GM20431 (cell line): ENCODE measurements at regions not wholly inside any gene's neighbourhood (a gene's known extent, or its start where the extent isn't known, plus 50 kb on each side); places are given as distances from the start of the nearest gene placed in this dataset.

ENCODE experiments used
- in situ Hi-C: fragments of 300-500 bp; cut with MseI, MboI; formaldehyde crosslinking; loops from one replicate; pipeline ENCODE4 v1.15.0; 2020; ENCODE audit warnings: low sequenced_read_pairs; ENCODE audit not compliant: unreplicated experiment

DNA sequence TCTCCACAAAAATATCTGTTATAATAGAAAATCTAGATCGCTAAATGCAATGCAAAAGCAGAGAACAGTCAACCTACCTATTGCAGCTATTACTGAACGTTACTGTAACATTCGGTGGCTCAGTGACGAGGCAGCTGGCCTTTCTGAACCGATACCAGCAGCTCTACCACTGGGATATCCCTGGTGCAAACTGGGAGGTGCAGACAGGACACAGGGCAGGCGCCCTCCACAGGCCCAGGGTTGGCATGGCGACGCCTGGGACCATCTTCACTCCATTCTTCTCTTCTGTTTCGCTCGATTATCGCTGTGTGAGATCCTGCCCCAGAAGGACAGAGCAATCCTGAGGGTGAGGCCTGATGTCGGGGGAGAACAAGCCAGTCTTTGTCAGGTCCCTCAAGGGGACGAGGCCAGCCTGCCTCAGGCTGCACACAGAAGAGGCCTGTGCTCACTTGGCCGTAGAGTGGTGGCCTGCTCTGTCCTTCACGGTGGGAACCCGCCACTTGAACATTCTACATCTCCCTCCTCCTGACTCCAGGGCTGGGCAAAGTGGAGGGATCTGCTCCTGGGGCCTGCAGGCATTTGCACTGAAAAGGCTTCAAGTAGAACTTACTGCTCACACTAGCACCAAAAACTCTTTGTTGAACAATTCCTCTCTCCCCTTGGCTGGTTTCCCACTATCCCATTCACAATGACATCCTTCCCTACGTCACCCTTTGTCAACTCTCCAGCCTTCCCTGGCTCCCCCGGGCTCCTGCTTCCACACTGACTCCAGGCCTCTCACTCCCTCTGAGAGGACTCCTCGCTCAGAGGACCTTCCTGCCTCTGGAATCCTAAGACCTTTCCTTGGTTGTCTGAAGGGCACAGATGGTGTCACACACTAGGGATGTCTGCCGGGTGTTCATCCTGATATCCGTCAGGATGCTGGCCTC is 49.7 kb downstream of the CYRIA start:
- in situ Hi-C loops = loop anchor here (10.0 kb wide), 1 partner anchor 139 kb away; no protein-coding TSS in a partner anchor

- in situ Hi-C loops = loop anchor here (10.0 kb wide), 1 partner anchor 140 kb away; no protein-coding TSS in a partner anchor
Measured at GRCh38 chr2:16615246-16615645, 50.4 kb downstream of the CYRIA start.

DNA sequence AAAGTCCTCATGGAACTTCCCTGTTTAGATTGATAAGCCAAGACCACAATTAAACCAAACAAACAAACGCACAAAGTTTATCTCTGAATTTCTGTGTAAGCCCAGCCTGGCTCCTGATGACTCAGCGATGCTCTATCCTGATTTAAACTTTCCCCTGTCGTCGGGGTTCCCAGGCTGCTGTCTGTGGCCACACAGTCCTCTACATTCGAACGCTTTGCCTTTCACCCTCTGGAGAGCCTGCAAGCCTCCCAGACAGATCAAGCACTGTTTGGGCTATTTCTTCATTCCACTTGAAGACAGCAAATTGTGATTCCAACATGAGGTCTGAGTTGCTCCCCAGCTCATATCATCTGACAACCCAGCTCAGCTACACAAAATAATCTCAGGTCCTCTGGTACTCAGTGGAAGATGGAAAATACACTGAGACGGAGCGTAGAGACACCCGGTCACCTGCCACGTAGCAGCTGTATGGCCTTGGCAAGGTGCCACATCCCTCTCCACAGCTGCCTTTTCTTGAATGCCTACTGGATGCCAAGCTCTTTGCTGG is 51.2 kb downstream of the CYRIA start:
- in situ Hi-C loops = loop anchor here (10.0 kb wide), 1 partner anchor 140 kb away; no protein-coding TSS in a partner anchor

DNA sequence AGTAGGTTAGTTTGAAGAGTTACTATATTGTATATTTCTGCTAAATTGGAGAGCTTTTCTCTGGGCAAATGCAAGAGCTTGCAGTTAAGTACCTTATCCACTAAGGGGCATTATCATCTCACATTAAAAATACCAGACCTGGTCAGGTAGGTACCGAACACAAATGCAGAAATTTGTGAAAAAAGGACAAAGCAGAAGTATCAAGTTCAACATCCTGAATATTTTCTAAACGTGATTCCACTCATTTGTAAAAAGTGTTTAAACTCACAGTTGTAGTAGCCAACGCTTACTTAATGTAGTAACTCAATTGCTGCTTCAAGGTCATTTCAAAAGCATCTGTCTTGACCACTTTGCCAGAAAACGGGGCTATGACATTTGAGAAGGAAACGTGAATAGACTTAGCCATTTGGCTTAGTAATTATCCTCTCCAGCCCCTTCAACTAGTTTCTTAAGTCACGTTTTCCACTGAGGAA is 52.1 kb downstream of the CYRIA start:
- in situ Hi-C loops = loop anchor here (10.0 kb wide), 1 partner anchor 141 kb away; no protein-coding TSS in a partner anchor

GRCh38 chr2:16612490-16612889 is 53.1 kb downstream of the CYRIA start:
- in situ Hi-C loops = loop anchor here (10.0 kb wide), 1 partner anchor 142 kb away; no protein-coding TSS in a partner anchor

DNA sequence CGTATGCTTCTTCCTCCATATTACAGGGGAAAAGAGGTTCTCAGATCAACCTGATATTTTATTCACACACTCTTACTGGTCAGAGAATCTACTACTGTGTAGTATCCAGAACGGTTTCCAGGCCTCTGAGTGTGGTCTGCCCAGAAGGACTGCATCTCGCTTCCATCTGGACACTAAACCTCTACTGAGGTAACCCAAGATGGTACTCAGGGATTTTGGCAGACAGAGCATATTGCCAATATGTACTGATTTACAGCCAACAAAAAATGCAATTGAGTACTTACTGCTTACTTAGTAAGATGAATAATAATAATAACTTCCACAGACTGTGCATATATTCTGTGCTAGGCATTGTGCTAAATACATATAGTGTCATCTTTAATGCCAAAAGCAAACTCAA is 55.8 kb downstream of the CYRIA start:
- in situ Hi-C loops = loop anchor here (10.0 kb wide), 1 partner anchor 145 kb away; no protein-coding TSS in a partner anchor

DNA sequence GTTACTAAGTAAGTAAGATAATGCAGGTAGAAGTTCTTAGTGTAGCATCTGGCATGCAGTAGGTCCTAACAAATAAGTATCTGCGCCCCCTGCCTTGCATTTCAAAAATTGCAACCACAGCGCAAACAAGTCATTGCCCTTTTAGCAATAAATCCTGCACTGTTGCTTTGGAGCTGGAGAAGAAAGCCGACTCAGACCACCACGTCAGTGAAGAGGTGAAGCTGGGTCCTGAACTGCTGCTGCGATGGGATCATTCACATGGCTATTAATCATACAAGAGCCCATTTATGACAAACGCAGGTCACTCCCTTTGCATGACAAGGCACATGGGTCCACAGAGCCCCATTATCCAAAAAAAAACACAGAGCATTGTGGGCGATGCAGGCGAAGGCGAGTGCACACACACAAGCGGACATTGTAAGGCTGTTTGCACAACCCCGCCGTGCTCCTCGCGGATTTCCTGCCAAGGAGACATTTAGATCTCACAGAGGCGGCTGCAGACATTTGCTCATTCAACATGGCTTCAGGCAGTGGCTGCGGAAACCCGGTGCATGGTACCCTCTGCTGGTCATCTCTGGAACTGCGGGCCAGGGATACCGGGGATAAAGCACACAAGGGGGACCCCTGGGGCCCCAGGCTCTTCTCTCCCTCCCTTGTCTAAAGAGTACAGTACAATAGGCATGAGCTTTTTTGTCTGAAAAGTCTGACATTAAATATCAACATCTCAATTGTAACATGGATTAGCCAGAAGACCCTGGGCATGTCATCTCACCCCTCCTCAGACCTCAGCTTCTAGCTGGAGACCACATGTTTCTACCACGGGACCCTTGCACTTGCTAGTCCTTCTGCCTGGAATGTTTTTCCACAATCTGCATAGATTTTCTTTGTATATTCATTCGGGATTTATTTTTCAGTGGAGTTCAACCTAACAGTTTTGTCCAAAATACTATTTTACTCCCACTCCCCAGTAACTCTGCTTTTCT is 56.7 kb downstream of the CYRIA start:
- in situ Hi-C loops = no loop called here

GRCh38 chr2:16607301-16607700 is 58.3 kb downstream of the CYRIA start:
- in situ Hi-C loops = no loop called here

DNA sequence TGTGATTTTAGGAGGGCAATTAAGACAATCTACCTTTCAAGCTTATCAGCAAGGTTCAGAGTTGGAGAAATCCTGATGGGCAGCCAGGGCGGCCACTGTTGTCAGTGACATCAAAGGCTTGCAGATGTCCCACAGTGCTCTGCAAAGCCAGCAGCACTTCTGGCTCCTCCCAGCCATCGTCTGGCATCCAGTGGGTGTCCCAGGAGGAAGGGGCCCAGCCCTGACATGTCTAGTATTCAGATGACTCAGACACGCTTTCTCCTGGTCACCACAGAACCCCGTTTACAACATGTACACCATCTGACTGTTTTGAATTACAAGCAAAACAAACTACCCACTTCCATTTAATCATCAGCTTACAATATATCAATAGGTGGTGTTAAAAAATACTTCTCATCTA is 61.4 kb downstream of the CYRIA start:
- in situ Hi-C loops = no loop called here

DNA sequence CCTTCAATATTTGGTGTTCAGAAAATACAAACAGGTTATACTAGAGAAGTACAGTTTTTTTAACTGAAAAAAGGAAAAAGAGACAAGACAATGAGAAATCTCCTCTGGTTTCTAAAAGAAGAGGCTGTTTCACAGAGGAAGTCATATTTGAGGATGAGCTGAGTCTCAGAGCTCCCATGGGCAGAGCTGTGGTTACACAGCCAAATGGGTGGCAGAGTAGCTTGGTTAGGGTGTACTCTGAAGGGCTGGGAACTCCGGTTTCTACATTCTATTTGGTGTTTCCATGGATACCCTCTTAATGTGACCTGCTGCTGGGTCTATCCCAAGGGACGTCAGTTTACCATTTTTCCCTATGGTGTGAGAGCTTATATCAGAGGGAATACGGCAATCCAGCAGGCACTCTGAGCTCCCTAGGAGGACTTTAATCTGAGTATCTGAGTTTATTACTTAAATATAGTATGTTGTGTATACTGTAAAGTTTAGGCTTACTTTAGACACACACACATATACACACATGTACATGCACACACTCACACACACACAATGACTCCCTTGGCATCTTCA is 74.2 kb downstream of the CYRIA start:
- in situ Hi-C loops = no loop called here

DNA sequence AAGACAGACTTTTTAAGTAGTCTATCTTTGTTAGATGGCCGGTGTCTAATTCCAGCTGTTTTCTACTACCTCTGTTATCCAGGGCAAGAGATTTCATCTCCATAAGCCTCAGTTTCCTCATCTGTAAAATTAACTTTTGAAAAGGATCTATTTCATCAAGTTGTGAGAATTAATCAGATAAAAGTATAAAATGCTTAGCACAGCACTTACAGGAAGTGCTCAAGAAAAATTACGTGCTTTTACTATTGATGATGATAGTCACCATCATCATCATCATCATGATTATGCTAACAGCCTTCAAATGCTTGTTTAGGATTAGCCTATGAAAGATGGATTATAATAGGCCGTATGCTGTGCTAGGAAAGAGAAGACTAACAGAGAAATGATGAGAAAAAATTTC is 76.2 kb downstream of the CYRIA start:
- in situ Hi-C loops = no loop called here

DNA sequence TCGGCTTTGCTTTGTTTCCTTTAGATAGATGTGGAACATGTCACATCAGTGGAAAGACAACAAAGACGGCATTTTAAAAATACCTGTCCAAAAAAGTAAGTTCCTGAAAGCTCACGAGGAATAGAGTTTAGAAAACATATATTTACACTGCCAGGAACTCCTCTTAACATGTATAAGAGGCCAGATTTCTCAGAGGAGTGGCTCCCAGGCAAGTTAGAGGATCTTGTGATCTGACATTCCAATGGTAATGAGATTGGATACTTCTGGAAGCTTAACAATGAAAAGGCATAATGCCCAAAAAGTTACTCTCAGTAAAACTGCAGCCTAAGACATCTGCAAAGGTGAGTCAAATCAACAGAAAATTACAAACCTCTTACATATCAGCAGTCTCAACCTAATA is 77.1 kb downstream of the CYRIA start:
- in situ Hi-C loops = no loop called here

DNA sequence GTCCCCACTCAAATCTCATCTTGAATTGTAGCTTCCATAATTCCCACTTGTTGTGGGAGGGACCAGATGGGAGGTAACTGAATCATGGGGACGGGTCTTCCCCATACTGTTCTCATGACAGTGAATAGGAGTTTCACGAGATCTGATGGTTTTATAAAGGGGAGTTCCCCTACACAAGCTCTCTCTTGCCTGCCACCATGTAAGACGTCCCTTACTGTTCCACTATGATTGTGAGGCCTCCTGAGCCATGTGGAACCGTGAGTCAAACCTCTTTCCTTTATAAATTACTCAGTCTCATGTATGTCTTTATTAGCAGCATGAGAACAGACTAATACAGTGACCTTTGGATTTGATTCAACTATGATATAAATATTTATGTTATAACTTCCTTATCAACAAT is 78.0 kb downstream of the CYRIA start:
- in situ Hi-C loops = no loop called here

DNA sequence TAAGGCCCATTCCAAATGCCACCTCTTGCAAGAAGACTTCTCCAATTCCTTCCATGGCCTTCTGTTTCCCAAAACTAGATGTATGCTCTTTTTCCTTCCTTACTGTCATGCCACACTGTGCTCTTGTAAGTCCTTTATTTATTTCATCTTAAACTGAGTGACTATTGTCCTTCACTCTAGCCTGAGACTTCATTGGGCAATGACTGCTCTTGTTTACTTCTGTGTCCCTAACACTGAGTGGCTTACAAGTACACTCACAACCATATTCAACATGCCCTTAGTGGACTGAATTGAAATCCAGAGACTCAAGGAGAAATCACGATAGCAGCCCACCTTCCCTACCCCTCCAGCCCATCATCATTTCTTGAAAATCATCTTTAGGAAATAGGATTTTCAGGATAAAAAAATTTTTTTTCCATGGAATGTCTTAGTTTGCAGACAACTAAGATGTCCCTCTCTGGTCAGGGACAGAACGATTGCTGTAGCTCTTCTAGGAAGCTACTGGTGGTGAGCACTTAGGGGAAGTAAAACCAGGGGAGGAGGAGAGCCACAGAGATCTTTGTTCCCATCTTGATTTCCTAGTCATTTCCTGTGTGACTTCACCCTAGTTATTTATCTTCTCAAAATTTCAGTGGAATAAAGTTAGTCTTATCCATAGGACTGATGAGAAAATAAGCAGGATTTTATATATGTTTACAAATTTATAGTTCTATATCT is 80.7 kb downstream of the CYRIA start:
- in situ Hi-C loops = no loop called here

DNA sequence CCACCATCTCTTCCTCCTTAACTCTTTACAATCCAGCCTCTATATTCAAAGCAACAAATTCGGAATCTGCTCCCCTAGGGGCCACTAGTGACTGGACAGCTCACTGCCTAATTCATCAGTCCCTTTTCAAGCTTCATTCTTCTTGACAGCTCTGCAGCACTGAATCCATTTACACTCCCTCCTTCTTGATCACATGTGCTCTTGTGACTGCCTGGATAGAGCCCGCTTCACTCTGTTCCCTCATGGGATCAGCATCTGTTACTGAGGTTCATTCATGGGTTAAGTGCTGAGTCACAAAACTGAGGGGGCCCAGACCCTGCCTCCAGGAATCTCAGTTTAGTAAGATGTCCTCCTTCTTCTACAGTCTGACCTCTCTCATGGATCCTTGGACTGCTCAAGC is 81.5 kb downstream of the CYRIA start:
- in situ Hi-C loops = no loop called here

- in situ Hi-C loops = no loop called here
Measured at GRCh38 chr2:16581241-16581640, 84.4 kb downstream of the CYRIA start.

- in situ Hi-C loops = no loop called here
Measured at GRCh38 chr2:16578081-16578480, 87.6 kb downstream of the CYRIA start.

DNA sequence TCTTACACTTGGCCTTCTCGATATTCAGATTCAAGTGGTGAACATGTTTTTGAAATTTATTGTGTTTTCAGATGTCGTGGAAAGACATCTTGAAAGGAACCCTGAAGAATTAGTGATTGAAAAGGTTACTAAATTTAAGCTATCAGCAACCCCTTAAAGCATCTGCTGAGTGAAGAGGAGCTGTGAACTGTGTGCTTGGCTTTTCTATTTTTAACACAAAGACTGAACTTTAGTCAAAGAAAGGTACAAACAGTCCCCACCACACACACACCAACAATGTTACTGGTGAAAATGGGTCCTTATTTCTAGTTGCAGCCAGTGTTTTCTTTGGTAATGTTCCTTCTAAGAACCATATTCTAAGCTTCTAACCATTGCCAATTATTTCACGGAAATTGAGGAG is 95.1 kb downstream of the CYRIA start:
- in situ Hi-C loops = no loop called here
